Trophoblast cell (in vitro differentiated cells and primary cell): ENCODE measurements at regions not wholly inside any gene's neighbourhood (a gene's known extent, or its start where the extent isn't known, plus 50 kb on each side); places are given as distances from the start of the nearest gene placed in this dataset.
A peak's percentile ranks its signal among the peaks of the same experiment; 100 is the strongest.

Experiments used
- DNase-seq, 2 donors: peaks; one replicate each; pipeline ENCODE4 v3.0.0-alpha.2; 2016
- H2AFZ ChIP-seq: 2 replicates; pipeline ENCODE4 v1.6.1; 2013; ENCODE audit warnings: low read length, moderate library complexity, mild to moderate bottlenecking; ENCODE audit not compliant: insufficient read depth, poor library complexity
- H2AK5ac ChIP-seq: 2 replicates; pipeline ENCODE4 v1.6.1; 2013; ENCODE audit warnings: mild to moderate bottlenecking, low read length
- H2BK120ac ChIP-seq: 2 replicates; pipeline ENCODE4 v1.6.1; 2013; ENCODE audit warnings: low read length, mild to moderate bottlenecking, moderate library complexity; ENCODE audit not compliant: insufficient read depth, poor library complexity
- H2BK12ac ChIP-seq: 2 replicates; pipeline ENCODE4 v1.6.1; 2013; ENCODE audit warnings: mild to moderate bottlenecking, low read length, moderate library complexity
- H2BK5ac ChIP-seq: 2 replicates; pipeline ENCODE4 v1.6.1; 2013; ENCODE audit warnings: low read length, low read depth, moderate library complexity, mild to moderate bottlenecking; ENCODE audit not compliant: poor library complexity
- H3K14ac ChIP-seq: 2 replicates; pipeline ENCODE4 v1.6.1; 2013; ENCODE audit warnings: mild to moderate bottlenecking, low read length
- H3K18ac ChIP-seq: 2 replicates; pipeline ENCODE4 v1.6.1; 2013; ENCODE audit warnings: mild to moderate bottlenecking, low read length
- H3K23ac ChIP-seq: 2 replicates; pipeline ENCODE4 v1.6.1; 2013; ENCODE audit warnings: low read length
- H3K27ac ChIP-seq: 2 replicates; pipeline ENCODE4 v1.5.1; 2013; ENCODE audit warnings: low read depth, mild to moderate bottlenecking, inconsistent platforms, low read length, moderate library complexity
- H3K27me3 ChIP-seq: 2 replicates; pipeline ENCODE4 v1.6.1; 2013; ENCODE audit warnings: inconsistent platforms, mild to moderate bottlenecking, low read length, moderate library complexity; ENCODE audit not compliant: insufficient read depth
- H3K36me3 ChIP-seq, 2 experiments: 1 replicate in 1 of 2; 2 replicates in 1 of 2; pipeline ENCODE4 v1.6.1; 2013; ENCODE audit warnings: low read length in 2 of 2, mild to moderate bottlenecking in 2 of 2, moderate library complexity in 1 of 2; ENCODE audit not compliant: insufficient read depth in 2 of 2, control insufficient read depth in 1 of 2
- H3K4ac ChIP-seq: 2 replicates; pipeline ENCODE4 v1.6.1; 2013; ENCODE audit warnings: low read depth, mild to moderate bottlenecking, low read length, moderate library complexity
- H3K4me1 ChIP-seq, 2 experiments: 1 replicate in 1 of 2; 2 replicates in 1 of 2; pipeline ENCODE4 v1.6.1; 2013; ENCODE audit warnings: low read length in 2 of 2, mild to moderate bottlenecking in 2 of 2, moderate library complexity in 1 of 2; ENCODE audit not compliant: insufficient read depth in 2 of 2, control insufficient read depth in 1 of 2
- H3K4me2 ChIP-seq: 2 replicates; pipeline ENCODE4 v1.6.1; 2013; ENCODE audit warnings: inconsistent platforms, mild to moderate bottlenecking, low read length, moderate library complexity
- H3K4me3 ChIP-seq: 2 replicates; pipeline ENCODE4 v1.5.1; 2013; ENCODE audit warnings: mild to moderate bottlenecking, low read depth, low read length, inconsistent platforms
- H3K79me1 ChIP-seq: one replicate; pipeline ENCODE4 v1.6.1; 2013; ENCODE audit warnings: low read length
- H3K79me2 ChIP-seq: 2 replicates; pipeline ENCODE4 v1.6.1; 2013; ENCODE audit warnings: low read length, mild to moderate bottlenecking; ENCODE audit not compliant: control insufficient read depth, insufficient read depth, poor library complexity
- H3K9ac ChIP-seq: 2 replicates; pipeline ENCODE4 v1.6.1; 2013; ENCODE audit warnings: mild to moderate bottlenecking, low read length
- H3K9me3 ChIP-seq: 2 replicates; pipeline ENCODE4 v1.6.1; 2013; ENCODE audit warnings: low read depth, mild to moderate bottlenecking, control low read depth, inconsistent platforms, low read length; ENCODE audit not compliant: insufficient read depth
- H4K12ac ChIP-seq: 2 replicates; pipeline ENCODE4 v1.6.1; 2013; ENCODE audit warnings: low read depth, mild to moderate bottlenecking, low read length, moderate library complexity
- H4K8ac ChIP-seq: 2 replicates; pipeline ENCODE4 v1.6.1; 2013; ENCODE audit warnings: low read depth, mild to moderate bottlenecking, low read length, moderate library complexity
- H4K91ac ChIP-seq: one replicate; pipeline ENCODE4 v1.6.1; 2013; ENCODE audit warnings: low read depth, mild to moderate bottlenecking, low read length, moderate library complexity
- WGBS: extraction: QIAGEN DNeasy Blood & Tissue Kit; methylation state at CpG from one replicate; pipeline ENCODE4 v1.1.7; 2013; ENCODE audit warnings: missing lambda C conversion rate; ENCODE audit not compliant: insufficient read length, insufficient coverage; ENCODE audit errors: extremely low coverage; 5-methylcytosine and 5-hydroxymethylcytosine counted together

- no CpG with 5 or more reads among the region's 5 CpGs for WGBS
Measured at GRCh38 chr2:144615866-144616565, 96.1 kb upstream of the ZEB2 start.

GRCh38 chr2:144607891-144608521 is 88.1 kb upstream of the ZEB2 start:
- Histone ChIP-seq H4K12ac (no peak overlapping the region), H2AFZ (no peak overlapping the region), H3K18ac (no peak overlapping the region), H4K91ac (no peak overlapping the region), H3K4me3 (no peak overlapping the region), H3K79me1 (no peaks in the 10 kb centered on the region), H3K79me2 (no peaks in the 10 kb centered on the region), H3K9me3 (no peaks in the 10 kb centered on the region), H3K9ac (no peak overlapping the region), H2BK120ac (no peak overlapping the region), H3K36me3 (no peaks in the 10 kb centered on the region), H3K4ac (no peak overlapping the region), H3K14ac (no peak overlapping the region), H3K4me2 (no peak overlapping the region), H2BK12ac (no peak overlapping the region), H3K4me1 (no peaks in the 10 kb centered on the region), H3K23ac (no peak overlapping the region), H2AK5ac (no peak overlapping the region), H3K27me3 (no peaks in the 10 kb centered on the region), H2BK5ac (no peak overlapping the region), H4K8ac (no peak overlapping the region), H3K27ac (no peak overlapping the region)
- DNase-seq = peak in 1 of 2 donors; percentile 31
- no CpG with 5 or more reads among the region's 7 CpGs for WGBS

More at GRCh38 chr2:144615866-144616565, 96.1 kb upstream of the ZEB2 start:
- no peaks in the 10 kb centered on the region for H3K79me1 ChIP-seq
- H3K4me1 ChIP-seq = no peaks in the 10 kb centered on the region
- H3K23ac ChIP-seq = no peak overlapping the region
- H2BK120ac ChIP-seq = no peak overlapping the region
- no peak overlapping the region for H3K4ac ChIP-seq
- H3K36me3 ChIP-seq = no peaks in the 10 kb centered on the region
- H3K4me3 ChIP-seq = no peak overlapping the region
- H3K79me2 ChIP-seq = no peaks in the 10 kb centered on the region
- no peak overlapping the region for H3K4me2 ChIP-seq
- no peaks in the 10 kb centered on the region for H3K9me3 ChIP-seq
- DNase-seq = no peak
- H2AK5ac ChIP-seq = no peak overlapping the region
- H3K9ac ChIP-seq = no peak overlapping the region
- H2AFZ ChIP-seq = no peak overlapping the region
- no peak overlapping the region for H2BK5ac ChIP-seq
- H4K12ac ChIP-seq = no peak overlapping the region
- no peak overlapping the region for H4K91ac ChIP-seq
- H3K27me3 ChIP-seq = no peaks in the 10 kb centered on the region
- H2BK12ac ChIP-seq = no peak overlapping the region
- H3K14ac ChIP-seq = no peak overlapping the region
- H3K27ac ChIP-seq = no peak overlapping the region
- H3K18ac ChIP-seq = no peak overlapping the region
- no peak overlapping the region for H4K8ac ChIP-seq

GRCh38 chr2:144607099-144607498 is 87.2 kb upstream of the ZEB2 start:
- no peak overlapping the region for H3K4me2 ChIP-seq
- no peak overlapping the region for H3K27ac ChIP-seq
- no peaks in the 10 kb centered on the region for H3K79me2 ChIP-seq
- H3K27me3 ChIP-seq = no peaks in the 10 kb centered on the region
- no peaks in the 10 kb centered on the region for H3K4me1 ChIP-seq
- H3K14ac ChIP-seq = no peak overlapping the region
- no peak overlapping the region for H2BK120ac ChIP-seq
- no peak overlapping the region for H4K91ac ChIP-seq
- DNase-seq = no peak
- H2AFZ ChIP-seq = no peak overlapping the region
- H2AK5ac ChIP-seq = no peak overlapping the region
- no peak overlapping the region for H4K8ac ChIP-seq
- H3K9ac ChIP-seq = no peak overlapping the region
- no peak overlapping the region for H3K18ac ChIP-seq
- no peak overlapping the region for H2BK12ac ChIP-seq
- no peaks in the 10 kb centered on the region for H3K79me1 ChIP-seq
- H3K4ac ChIP-seq = no peak overlapping the region
- H3K36me3 ChIP-seq = no peaks in the 10 kb centered on the region
- no peak overlapping the region for H2BK5ac ChIP-seq
- H3K23ac ChIP-seq = no peak overlapping the region
- H4K12ac ChIP-seq = no peak overlapping the region
- WGBS = no CpG with 5 or more reads among the region's 8 CpGs
- H3K4me3 ChIP-seq = no peak overlapping the region
- H3K9me3 ChIP-seq = no peaks in the 10 kb centered on the region

DNA sequence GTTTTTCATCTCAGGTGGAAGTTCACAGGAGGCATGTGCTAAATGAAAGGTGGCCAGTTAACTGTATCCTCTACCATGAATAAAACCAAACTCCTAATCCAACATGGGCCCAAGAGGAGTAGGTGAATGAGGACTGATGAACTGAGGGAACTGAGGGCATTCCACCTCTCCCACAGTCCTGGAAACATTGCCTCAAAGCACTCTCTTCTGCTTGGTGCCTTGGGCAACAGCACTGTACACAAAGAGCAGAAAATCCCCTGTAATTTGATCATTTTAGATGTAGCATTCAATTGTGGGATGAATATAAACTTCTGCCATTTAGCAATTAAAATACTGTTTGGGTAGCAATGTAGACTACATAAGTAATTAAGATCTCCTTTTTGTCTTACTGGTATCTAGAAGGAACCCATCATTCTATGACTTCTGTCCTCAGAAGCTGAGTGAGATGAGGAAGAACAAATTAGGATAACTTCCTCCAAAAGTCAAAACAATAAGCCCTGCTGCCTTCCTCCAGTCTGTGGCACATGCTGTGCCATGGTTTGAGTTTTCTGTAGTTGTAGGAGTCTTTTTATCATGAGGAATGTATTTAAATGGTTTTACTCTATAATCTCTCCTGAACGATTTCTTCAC is 86.7 kb upstream of the ZEB2 start:
- Histone ChIP-seq H3K27ac (no peak overlapping the region), H3K4ac (no peak overlapping the region), H2BK12ac (no peak overlapping the region), H3K4me1 (no peaks in the 10 kb centered on the region), H3K23ac (no peak overlapping the region), H3K27me3 (no peaks in the 10 kb centered on the region), H2BK5ac (no peak overlapping the region), H3K79me2 (no peaks in the 10 kb centered on the region), H2AFZ (no peak overlapping the region), H2AK5ac (no peak overlapping the region), H3K36me3 (no peaks in the 10 kb centered on the region), H3K9me3 (no peaks in the 10 kb centered on the region), H2BK120ac (no peak overlapping the region), H3K18ac (no peak overlapping the region), H3K4me3 (no peak overlapping the region), H3K14ac (no peak overlapping the region), H4K8ac (no peak overlapping the region), H4K12ac (no peak overlapping the region), H3K4me2 (no peak overlapping the region), H3K9ac (no peak overlapping the region), H4K91ac (no peak overlapping the region), H3K79me1 (no peaks in the 10 kb centered on the region)
- WGBS = no CpG with 5 or more reads among the region's 1 CpG
- no peak for DNase-seq
